Left lung (tissue), 4 donors: ENCODE measurements at regions not wholly inside any gene's neighbourhood (a gene's known extent, or its start where the extent isn't known, plus 50 kb on each side); places are given as distances from the start of the nearest gene placed in this dataset.

Experiments used
- ATAC-seq: fragments of 200-7000 bp; cut with Tn5 transposase; one replicate; pipeline ENCODE4 v1.9.1; 2020; ENCODE audit warnings: moderate library complexity
- DNase-seq, 4 donors: peaks; one replicate each; pipeline ENCODE4 v3.0.0-alpha.2; 2013 to 2020
- H3K27ac ChIP-seq, 2 donors: fragments of 200-600 bp; sonication (generic) in 1 of 2; one replicate each; pipeline versions ENCODE4 v1.5.0 to v1.8.0; 2020 to 2021
- H3K27me3 ChIP-seq, 2 donors: fragments of 200-600 bp; sonication (generic) in 1 of 2; one replicate each; pipeline versions ENCODE4 v1.5.0 to v1.8.0; 2020 to 2021
- H3K36me3 ChIP-seq, 2 donors: fragments of 200-600 bp; sonication (generic) in 1 of 2; one replicate each; pipeline versions ENCODE4 v1.5.0 to v1.8.0; 2020 to 2021
- H3K4me1 ChIP-seq, 2 donors: fragments of 200-600 bp; one replicate each; pipeline ENCODE4 v1.8.0; 2021
- H3K4me3 ChIP-seq, 2 donors: fragments of 200-600 bp; sonication (generic) in 1 of 2; one replicate each; pipeline versions ENCODE4 v1.5.0 to v1.8.0; 2020 to 2021; ENCODE audit warnings: mild to moderate bottlenecking in 1 of 2
- H3K9me3 ChIP-seq, 2 donors: fragments of 200-600 bp; sonication (generic) in 1 of 2; one replicate each; pipeline versions ENCODE4 v1.5.0 to v1.8.0; 2020 to 2021
- CTCF ChIP-seq, 2 donors: fragments of 200-600 bp; sonication (generic) in 1 of 2; IDR thresholded peaks; one replicate each; pipeline versions ENCODE4 v1.5.0 to v1.8.0; 2021; ENCODE audit warnings: antibody characterized with exemption in 2 of 2
- intact Hi-C, 2 donors: fragments of 100-400 bp; cut with DNase I; formaldehyde crosslinking; loops; one replicate each; pipeline versions ENCODE4 v1.11.2 to v1.14.2; 2022
- donor health status: DM: no; HTN: yes; CAD: no.
- donor health status: DM: no; HTN: no; CAD: no.

DNA sequence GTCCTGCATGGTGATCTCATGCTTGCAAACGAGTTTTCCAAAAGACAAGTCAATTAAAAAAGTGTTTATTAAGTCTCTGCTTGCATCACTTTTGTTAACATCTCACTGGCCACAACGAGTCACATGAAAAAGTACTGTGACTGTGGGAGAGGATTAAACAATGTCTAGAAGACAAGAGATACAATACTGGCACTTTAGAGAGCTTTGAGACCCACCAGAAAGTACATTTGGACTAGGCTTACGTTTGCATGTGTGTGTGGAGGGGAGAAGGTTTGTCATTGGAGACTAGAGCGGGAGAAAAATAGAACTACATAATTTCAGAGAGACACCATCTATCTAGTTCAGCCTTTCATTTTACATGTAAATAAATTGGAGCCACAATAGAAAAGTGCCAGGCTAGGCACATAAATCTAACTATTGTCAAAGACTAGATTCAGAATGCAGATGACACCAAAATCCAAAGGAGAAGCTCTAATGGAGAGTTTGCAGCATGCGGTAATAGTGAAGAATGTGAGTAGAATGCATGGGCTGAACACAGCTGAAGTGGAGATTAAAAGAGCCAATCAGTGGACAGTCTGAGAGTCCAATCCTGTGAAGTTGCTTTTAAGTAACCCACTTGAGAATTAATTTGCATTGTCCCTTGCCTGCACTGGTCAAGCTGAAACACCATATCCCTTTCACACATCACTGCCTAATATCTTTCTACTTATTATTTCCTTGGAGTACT, 977.4 kb upstream of the FAT3 start:
- Histone ChIP-seq H3K4me1 (no peaks in the 10 kb centered on the region), H3K27me3 (no peaks in the 10 kb centered on the region), H3K4me3 (no peak overlapping the region), H3K9me3 (no peaks in the 10 kb centered on the region), H3K36me3 (no peaks in the 10 kb centered on the region), H3K27ac (no peak overlapping the region)
- intact Hi-C loops, result no loop called here
- ATAC-seq (peak; percentile 34), DNase-seq (no peak)
- TF ChIP-seq CTCF (IDR thresholded peaks at IDR 0.05), result no peak

- no peak for ATAC-seq
- H3K4me3 ChIP-seq, result no peak overlapping the region
- TF ChIP-seq CTCF (IDR thresholded peaks at IDR 0.05), result no peak
- no peaks in the 10 kb centered on the region for H3K36me3 ChIP-seq
- DNase-seq, result no peak
- no peaks in the 10 kb centered on the region for H3K9me3 ChIP-seq
- no peaks in the 10 kb centered on the region for H3K4me1 ChIP-seq
- H3K27ac ChIP-seq, result no peak overlapping the region
- intact Hi-C loops, result no loop called here
- no peaks in the 10 kb centered on the region for H3K27me3 ChIP-seq
Measured at GRCh38 chr11:91244912-91245311, 979.7 kb upstream of the FAT3 start.

DNA sequence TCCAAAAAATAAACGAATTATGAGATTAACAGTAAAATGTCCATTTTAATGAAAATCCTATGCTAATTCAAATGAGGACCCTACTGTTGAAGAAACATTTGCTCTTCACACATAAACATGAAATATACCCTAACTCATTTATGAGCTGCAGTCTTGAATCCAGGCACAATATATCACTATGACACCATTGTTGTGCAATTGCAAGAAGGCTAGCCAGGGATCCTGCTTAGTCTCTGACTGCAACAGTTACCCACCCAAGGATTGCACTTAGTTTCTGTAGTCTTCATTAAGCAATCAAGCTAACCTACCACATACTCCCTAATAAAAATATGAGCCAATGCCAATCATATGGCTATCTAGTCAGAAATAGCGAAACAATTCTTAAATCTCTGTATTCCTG, 981.0 kb upstream of the FAT3 start:
- H3K27me3 ChIP-seq, result no peaks in the 10 kb centered on the region
- no peaks in the 10 kb centered on the region for H3K9me3 ChIP-seq
- no peaks in the 10 kb centered on the region for H3K4me1 ChIP-seq
- peak in 1 of 4 donors; percentile 43 for DNase-seq
- intact Hi-C loops, result no loop called here
- H3K4me3 ChIP-seq, result no peak overlapping the region
- TF ChIP-seq CTCF (IDR thresholded peaks at IDR 0.05), result no peak
- no peak overlapping the region for H3K27ac ChIP-seq
- no peaks in the 10 kb centered on the region for H3K36me3 ChIP-seq
- peak; percentile 49 for ATAC-seq

- ATAC-seq, result no peak
- intact Hi-C loops, result no loop called here
Measured at GRCh38 chr11:91243051-91243450, 981.6 kb upstream of the FAT3 start.

DNA sequence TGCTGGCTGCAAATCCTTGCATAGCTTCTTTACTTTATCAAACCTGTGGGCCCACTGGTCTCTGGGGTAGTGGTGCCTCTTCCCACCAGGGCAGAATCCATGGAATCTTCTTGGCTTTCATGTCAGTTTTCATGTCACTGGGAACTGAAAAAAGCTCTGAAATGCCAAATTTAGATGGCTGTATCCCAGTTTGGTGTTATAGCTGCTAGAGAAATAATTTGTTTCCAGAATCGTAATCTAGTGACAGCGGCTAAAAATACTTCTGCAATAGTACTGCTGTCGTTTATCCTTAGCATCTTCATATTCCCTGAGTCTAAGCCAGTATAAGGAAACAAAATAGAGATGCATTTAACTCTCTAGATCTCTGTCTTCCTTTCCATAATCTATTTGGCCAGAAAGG, 983.4 kb upstream of the FAT3 start:
- intact Hi-C loops, result no loop called here
- H3K36me3 ChIP-seq, result no peaks in the 10 kb centered on the region
- no peak for ATAC-seq
- H3K4me1 ChIP-seq, result no peaks in the 10 kb centered on the region
- no peak overlapping the region for H3K4me3 ChIP-seq
- no peak for DNase-seq
- H3K9me3 ChIP-seq, result no peaks in the 10 kb centered on the region
- TF ChIP-seq CTCF (IDR thresholded peaks at IDR 0.05), result no peak
- H3K27me3 ChIP-seq, result no peaks in the 10 kb centered on the region
- no peak overlapping the region for H3K27ac ChIP-seq

More at GRCh38 chr11:91243051-91243450, 981.6 kb upstream of the FAT3 start:
- H3K9me3 ChIP-seq, result no peaks in the 10 kb centered on the region
- no peaks in the 10 kb centered on the region for H3K36me3 ChIP-seq
- TF ChIP-seq CTCF (IDR thresholded peaks at IDR 0.05), result no peak
- H3K4me1 ChIP-seq, result no peaks in the 10 kb centered on the region
- no peak overlapping the region for H3K27ac ChIP-seq
- H3K27me3 ChIP-seq, result no peaks in the 10 kb centered on the region
- no peak for DNase-seq
- H3K4me3 ChIP-seq, result no peak overlapping the region
